Jurkat, Clone E6-1 (cell line): ENCODE measurements at regions not wholly inside any gene's neighbourhood (a gene's known extent, or its start where the extent isn't known, plus 50 kb on each side); places are given as distances from the start of the nearest gene placed in this dataset.
"Not testable (repeated sequence)": the region's sequence is repeated elsewhere in the genome, so short reads cannot be mapped to it uniquely, and the experiment has no call there.

Experiments used
- DNase-seq: peaks from one replicate; pipeline ENCODE4 v3.0.0-alpha.2; 2011; ENCODE audit warnings: low read depth, low spot score
- H3K4me3 ChIP-seq: 2 replicates; pipeline ENCODE4 v1.5.1; 2011; ENCODE audit warnings: mild to moderate bottlenecking, low read length, control low read depth, moderate library complexity

DNA sequence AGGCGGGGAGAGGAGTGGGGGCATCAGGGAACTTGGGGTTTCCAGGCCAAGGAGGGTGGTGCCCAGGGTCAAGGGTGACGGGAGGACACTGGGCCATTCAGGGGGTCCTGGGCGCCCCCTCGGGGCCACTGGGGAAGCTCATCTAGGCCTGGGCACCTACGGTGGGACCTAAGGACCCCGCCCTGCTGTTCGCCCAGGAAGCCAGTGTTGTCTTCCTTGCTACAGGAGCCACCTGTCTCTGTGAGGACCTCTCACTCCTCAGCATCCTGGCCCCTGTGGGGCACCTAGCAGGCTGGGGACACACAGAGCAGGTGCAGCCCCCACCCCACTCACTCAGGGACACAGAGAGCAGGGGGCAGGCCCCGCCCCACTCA, 191.6 kb downstream of the IGLL1 start:
- DNase-seq, result no peak
- no peak overlapping the region for H3K4me3 ChIP-seq

DNA sequence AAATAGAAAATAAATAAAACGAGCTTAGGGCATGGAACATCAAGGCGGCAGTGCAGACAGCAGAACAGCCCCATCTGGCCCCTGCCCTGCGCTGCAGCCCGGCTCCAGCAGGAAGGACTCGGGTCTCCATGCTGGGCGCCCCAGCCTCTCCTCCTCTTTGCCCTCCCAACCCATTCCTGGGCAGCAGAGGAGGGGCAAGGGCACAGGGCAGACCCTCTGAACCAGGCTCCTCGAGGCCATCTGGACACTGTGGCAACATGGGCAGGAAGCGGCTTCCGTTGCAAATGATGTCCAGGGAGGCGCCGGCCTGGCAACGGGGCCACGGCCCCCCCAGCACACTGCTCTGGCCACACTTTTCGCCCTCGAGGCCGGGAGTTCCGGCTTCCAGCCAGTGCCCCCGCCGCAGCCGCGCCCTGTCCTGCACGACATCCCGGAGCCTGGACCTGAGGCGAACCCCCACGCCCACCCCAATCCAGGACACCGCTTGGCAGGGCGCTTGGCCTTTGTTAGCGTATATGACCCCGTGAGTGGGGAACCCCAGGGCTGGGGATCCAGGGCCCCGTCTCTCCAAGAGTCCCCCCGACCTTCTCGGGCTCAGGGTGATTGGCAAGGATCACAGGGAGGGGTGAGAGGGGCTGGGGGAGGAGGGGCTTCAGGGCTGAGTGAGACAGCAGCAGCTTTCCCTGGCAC, 192.1 kb downstream of the IGLL1 start:
- DNase-seq, result no peak

DNA sequence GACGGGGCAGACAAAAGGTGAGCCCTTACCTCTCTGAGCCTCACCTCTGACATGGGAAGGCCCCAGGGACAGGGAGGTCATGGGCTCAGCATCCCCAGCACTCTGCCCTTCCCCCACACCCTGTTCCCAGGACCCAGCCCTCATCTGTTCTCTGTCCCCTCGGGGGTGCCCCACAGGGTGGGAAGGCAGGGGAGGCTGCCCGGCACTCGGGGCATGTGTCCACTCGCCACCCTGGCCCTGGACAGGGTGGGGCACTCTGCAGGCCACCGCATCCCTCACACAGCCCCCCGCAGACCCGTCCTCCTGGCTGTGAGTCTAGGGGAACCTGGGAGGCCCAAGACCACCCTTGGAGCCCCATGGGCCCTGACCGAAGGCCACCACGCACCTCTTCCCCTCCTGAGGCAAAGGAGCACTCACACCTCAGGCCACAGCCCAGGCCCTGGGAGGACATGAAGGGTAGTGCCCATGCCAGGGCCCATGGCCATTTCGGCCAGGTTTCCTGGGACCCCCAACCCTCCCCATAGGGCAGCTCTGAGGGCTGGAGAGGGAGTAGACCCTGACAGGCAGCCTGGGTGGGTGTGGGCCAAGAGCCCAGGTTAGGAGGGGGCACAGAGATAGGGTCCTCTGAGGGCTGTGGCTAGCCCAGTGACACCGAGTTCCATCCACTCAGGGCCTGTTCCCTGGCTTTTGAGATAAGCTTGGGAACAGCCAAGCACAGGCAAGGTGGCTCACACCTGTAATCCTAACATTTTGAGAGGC, 193.1 kb downstream of the IGLL1 start:
- DNase-seq, result no peak
- no peak overlapping the region for H3K4me3 ChIP-seq

More for the DNA sequence above, 192.1 kb downstream of the IGLL1 start:
- H3K4me3 ChIP-seq, result no peak overlapping the region

DNA sequence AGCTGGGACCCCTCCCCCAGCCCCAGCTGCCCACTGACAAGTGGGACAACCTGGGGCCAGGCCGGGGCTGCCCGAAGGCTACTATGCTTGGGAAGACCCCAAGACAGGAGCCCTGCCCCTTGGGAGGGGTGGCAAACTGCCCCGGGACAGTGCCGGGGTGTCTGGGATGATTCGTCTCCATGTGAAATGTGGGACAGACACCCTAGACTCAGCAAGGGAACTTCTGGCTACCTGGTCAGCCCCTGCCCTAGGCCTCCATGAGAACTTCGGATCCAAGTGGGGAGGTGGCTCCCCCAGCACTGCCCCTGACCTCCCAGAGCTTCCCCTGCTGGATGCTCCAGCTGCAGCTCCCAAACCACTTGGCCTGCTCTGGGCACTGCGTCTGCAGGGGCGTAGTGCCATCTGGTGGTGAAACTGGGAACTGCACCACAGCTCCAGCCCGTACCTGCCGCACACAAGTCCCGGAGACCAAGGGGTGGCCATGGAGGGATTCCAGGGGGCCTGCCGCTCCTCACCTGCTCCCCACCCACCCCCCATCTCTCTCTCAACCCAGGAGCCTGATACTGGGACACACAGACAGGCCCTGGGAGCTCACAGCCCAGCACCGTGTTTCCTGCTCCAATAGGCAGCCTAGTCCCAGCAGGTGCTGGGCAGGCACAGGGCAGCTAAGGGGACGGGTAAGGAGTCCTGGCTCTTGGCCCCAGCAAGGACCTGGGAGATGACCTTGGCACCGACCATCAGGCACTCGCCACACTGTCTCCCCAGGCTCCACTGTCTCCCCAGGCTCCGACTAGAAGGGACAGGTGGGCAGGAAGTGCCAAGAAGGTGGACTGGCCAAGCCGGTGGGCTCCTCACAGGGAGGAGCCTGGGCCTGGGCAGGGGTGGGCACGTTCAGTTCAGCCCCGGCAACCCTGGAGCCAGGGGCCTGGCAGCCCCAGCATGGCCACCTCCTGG, 194.1 kb downstream of the IGLL1 start:
- peak; percentile 78 for DNase-seq
- H3K4me3 ChIP-seq, result no peak overlapping the region

DNA sequence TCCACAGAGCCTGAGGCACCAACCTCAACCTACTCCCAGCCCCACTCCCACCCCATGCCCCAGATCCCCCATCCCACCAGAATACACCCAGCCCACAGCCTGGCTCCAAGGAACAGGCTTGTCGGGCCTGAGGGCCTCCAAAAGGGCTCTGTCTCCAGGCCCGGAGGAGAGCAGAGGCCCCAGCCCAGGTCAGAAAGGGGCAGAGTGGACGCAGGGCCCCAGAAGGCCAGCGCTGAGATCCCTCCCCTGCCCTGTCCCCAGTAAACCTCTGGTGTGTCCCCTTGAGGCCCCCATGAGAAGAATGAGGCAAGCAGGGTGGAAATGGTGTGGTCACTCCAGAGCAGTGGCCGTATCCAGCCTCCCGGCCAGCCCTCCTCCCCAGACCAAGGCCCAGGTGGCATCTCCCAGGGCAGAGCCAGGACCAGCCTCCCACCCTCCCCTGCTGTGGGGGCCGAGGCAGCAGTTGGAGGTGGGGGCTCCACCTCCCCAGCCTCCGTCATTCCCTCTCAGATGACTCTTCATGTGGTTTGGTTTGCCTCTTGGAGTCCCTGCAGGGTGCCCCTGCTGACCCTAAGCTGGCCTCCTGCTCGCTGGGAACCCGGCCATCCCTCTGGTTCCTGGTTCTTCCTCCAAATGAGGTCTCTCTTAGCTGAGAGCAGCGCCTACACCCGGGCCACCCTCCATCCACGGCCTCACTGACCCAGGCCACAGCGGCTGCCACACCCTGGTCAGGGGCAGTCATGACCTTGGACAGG, 195.0 kb downstream of the IGLL1 start:
- no peak overlapping the region for H3K4me3 ChIP-seq

DNA sequence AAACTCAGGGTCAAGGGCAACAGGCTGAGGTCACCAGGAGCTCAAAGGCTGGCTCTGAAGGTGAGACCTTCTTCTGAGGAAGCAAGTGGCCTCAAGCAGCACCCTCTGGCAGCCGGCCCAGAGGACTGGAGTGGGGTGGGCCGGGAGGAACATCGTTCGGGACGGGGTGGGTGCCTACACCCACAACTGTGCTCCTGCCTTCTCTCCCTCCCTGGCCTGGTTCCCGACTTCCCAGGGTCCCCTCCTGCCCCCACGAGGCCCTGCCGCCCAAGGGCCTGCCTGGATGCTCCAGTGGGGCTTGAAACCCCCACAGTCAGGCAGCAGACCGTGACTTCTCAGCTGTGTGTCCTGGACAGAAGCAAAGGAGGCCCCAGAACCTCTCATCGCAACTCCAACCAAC, 195.7 kb downstream of the IGLL1 start:
- H3K4me3 ChIP-seq, result no peak overlapping the region
- no peak for DNase-seq

More for the DNA sequence above, 195.0 kb downstream of the IGLL1 start:
- no peak for DNase-seq

- no peak for DNase-seq
- no peak overlapping the region for H3K4me3 ChIP-seq
These were observed 196.4 kb downstream of the IGLL1 start for GRCh38 chr22:23383491-23384361.

GRCh38 chr22:23382428-23383218, 197.5 kb downstream of the IGLL1 start:
- no peak for DNase-seq

GRCh38 chr22:23381661-23382427, 198.2 kb downstream of the IGLL1 start:
- H3K4me3 ChIP-seq, result no peak overlapping the region

More at GRCh38 chr22:23382428-23383218, 197.5 kb downstream of the IGLL1 start:
- no peak overlapping the region for H3K4me3 ChIP-seq

DNA sequence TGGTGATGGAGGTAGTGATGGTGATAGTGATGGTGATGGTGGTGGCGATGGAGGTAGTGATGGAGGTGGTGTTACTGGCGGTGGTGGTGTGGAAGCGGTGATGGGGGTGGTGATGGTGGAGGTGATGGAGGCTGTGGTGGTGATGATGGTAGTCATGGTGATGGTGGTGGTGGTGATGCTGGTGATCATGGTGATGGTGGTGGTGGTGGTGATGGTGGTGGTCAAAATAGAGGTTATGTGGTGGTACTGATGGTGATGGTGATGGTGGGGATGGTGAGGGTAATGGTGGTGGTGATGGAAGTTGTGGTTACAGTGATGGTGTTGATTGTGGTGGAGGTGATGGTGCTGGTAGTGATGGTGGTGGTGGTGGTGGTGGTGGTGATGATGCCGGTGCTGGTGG, 199.2 kb downstream of the IGLL1 start:
- no peak for DNase-seq
- H3K4me3 ChIP-seq, result no peak overlapping the region

More at GRCh38 chr22:23381661-23382427, 198.2 kb downstream of the IGLL1 start:
- DNase-seq, result no peak

DNA sequence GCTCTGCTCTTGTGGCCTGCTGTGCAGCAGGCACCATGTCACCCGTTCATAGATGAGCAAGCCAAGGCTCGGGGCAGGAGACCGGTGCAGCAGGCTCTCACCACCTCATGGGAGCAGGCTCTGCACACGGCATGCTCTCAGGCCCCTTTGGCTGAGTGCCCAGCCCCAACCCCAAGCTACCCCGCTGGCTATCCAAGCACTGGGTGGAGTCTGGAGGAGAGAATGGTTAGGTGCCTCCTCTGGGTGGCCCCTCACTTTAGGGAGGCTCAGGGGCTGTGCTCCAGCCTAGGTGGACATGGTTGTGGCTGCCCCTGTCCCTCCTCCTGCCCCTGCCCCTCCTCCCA, 199.9 kb downstream of the IGLL1 start:
- no peak overlapping the region for H3K4me3 ChIP-seq
- DNase-seq, result no peak

- not testable (repeated sequence) for DNase-seq
These were observed 199.4 kb downstream of the BCR start for GRCh38 chr22:23379540-23380229.

GRCh38 chr22:23377767-23378166, 197.5 kb downstream of the BCR start:
- DNase-seq, result no peak
- H3K4me3 ChIP-seq, result no peak overlapping the region

More at GRCh38 chr22:23379540-23380229, 199.4 kb downstream of the BCR start:
- not testable (repeated sequence) for H3K4me3 ChIP-seq

DNA sequence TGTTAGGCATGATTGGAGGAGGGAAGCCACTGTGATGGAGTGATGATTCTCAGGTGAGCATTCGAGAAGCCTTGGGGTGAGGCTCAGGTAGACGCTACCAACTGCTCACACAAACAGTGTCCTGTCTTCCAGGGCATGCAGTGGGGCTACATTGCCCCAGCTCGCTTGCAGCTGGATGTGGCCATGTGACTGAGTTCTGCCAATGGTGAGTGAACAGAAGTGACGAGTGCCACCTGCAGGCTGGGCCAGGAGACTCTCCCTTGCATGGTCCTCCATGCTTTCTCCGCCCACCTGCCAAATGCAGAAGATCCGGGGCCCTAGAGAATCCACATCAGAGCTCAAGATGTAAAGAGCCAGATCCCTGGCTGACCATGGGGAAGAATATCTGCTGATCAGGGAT, 195.9 kb downstream of the BCR start:
- peak; percentile 59 for DNase-seq
- no peak overlapping the region for H3K4me3 ChIP-seq

- no peak overlapping the region for H3K4me3 ChIP-seq
- DNase-seq, result peak; percentile 60
These were observed 194.9 kb downstream of the BCR start for GRCh38 chr22:23375031-23375827.
